ENCODE measurements at regions not wholly inside any gene's neighbourhood (a gene's known extent, or its start where the extent isn't known, plus 50 kb on each side); places are given as distances from the start of the nearest gene placed in this dataset.

DNA sequence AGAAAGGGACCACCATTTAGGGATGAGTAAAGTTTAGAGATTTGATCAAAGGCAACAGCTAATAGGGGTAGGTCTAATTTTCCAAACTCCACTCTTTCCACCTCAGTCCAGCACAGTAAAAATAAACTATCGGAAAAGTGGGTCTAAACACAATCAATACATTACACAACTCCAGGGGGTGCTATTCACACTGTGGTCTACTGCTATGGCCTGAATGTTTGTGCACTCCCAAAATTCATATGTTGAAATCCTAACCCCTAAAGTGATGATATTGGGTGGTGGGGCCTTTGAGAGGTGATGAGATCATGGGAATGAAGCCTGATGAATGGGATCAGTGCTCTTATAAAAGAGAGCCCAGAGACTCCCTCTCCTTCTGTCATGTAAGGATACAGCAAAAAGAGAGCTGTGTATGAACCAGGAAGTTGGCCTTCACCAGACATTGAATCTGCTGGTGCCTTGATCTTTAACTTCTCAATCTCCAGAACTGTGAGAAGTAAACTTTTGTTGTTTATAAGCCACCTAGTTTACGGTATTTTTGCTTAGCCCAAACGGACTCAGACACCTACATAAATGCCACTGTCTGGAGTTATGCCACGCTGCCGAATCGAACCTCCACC lies 193.9 kb downstream of the OMA1 start:
- TF ChIP-seq, protein P1, sequence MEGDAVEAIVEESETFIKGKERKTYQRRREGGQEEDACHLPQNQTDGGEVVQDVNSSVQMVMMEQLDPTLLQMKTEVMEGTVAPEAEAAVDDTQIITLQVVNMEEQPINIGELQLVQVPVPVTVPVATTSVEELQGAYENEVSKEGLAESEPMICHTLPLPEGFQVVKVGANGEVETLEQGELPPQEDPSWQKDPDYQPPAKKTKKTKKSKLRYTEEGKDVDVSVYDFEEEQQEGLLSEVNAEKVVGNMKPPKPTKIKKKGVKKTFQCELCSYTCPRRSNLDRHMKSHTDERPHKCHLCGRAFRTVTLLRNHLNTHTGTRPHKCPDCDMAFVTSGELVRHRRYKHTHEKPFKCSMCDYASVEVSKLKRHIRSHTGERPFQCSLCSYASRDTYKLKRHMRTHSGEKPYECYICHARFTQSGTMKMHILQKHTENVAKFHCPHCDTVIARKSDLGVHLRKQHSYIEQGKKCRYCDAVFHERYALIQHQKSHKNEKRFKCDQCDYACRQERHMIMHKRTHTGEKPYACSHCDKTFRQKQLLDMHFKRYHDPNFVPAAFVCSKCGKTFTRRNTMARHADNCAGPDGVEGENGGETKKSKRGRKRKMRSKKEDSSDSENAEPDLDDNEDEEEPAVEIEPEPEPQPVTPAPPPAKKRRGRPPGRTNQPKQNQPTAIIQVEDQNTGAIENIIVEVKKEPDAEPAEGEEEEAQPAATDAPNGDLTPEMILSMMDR (IDR thresholded peaks at IDR 0.05): no peak
- TF ChIP-seq POLR2AphosphoS5 (IDR thresholded peaks at IDR 0.05; ENCODE audit: insufficient read depth in 1 of 2, low read depth in 1 of 2) (no peak), POLR2A (IDR thresholded peaks at IDR 0.05) (no peak)
- no peaks in the 10 kb centered on the region for H3K4me1 ChIP-seq
- no peaks in the 10 kb centered on the region for H3K36me3 ChIP-seq
- no peaks in the 10 kb centered on the region for H3K27me3 ChIP-seq
- intact Hi-C loops (cut with DNase I): no loop called here
- DNase-seq (ENCODE audit: extremely low spot score in 2 of 2): no peak
- H3K9me3 ChIP-seq: no peaks in the 10 kb centered on the region
- H3K27ac ChIP-seq: no peak overlapping the region
- no peak overlapping the region for H3K4me3 ChIP-seq

DNA sequence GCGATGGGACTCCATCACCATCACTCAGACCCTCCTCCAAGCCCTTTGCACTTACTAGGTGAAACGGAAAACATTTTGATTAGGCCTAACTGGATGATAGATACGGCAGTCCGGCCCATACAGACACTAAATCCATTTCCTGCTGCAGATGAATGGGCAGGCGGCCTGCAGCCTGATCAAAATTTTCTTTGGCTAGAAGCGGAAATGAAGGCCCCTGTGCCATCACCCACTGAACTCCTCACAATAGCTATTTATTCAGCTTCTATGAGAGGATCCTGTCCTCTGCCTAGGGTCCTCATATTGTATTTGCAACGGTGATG lies 200.5 kb downstream of the OMA1 start:
- H3K27ac ChIP-seq: no peak overlapping the region
- TF ChIP-seq POLR2AphosphoS5 (IDR thresholded peaks at IDR 0.05; ENCODE audit: insufficient read depth in 1 of 2, low read depth in 1 of 2) (no peak), POLR2A (IDR thresholded peaks at IDR 0.05) (no peak)
- TF ChIP-seq, protein P1 (IDR thresholded peaks at IDR 0.05): no peak
- no peaks in the 10 kb centered on the region for H3K9me3 ChIP-seq
- no peaks in the 10 kb centered on the region for H3K27me3 ChIP-seq
- DNase-seq (ENCODE audit: extremely low spot score in 2 of 2): no peak
- H3K4me3 ChIP-seq: no peak overlapping the region
- H3K36me3 ChIP-seq: no peaks in the 10 kb centered on the region
- intact Hi-C loops (cut with DNase I): no loop called here
- no peaks in the 10 kb centered on the region for H3K4me1 ChIP-seq

DNA sequence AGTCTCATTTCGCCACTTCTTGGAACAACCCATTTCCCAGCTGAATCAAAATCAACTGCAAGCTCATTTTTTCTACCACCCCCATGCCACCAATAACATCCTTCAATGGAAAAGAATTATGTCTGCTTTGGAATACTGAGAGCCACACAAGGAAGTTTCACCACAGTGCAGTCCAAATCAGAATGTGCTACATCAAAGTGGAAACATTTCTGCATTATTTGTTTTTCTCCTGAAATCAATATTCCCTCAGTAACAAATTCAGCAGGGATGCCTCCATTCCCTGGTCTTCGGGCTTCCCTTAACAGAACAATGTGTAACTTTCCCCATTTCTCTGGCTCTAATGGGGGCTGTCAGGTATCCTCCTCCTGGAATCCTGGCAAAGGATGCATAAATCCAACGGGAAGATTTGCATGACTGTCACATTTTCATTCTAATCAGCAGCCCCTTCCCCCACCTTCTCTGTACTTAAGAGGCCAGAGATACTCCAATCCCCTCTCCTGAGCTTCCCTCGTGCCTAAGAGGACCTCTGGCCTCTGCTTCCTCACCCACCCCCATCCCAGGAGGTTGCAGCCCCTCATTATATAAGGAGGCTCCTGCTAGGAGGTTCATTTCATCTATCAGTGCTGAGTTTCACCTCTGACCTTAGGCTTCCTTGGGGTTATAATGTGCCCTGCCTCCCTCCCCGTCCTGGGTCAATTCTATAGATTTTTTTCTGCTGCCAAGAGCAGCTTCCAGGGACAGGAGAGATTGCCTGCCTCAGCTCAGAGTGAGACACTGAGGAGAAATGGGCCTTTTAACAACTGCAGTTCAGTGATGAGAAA lies 201.1 kb downstream of the OMA1 start:
- DNase-seq (ENCODE audit: extremely low spot score in 2 of 2): no peak
- no peaks in the 10 kb centered on the region for H3K36me3 ChIP-seq

DNA sequence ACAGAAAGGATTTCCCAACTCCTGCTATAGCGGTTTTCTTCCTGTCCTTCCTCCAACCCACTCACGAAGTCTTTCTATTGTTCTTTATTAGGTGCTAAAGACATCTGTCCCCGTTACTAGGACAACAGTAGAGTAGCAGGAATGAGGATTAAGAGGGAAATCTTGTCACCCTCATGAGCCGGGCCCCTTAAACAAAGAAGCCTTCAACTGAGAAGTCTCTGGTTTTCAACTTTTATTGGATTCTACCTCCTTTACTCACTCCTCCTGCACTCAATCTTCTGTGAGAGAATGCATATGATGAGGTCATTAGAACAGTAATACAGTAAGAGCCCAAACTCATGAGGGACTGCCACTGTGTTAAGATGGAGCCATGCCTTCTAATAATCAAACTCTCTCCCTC lies 206.3 kb downstream of the OMA1 start:
- H3K4me1 ChIP-seq: no peaks in the 10 kb centered on the region
- H3K4me3 ChIP-seq: no peak overlapping the region
- DNase-seq (ENCODE audit: extremely low spot score in 2 of 2): no peak
- TF ChIP-seq POLR2AphosphoS5 (IDR thresholded peaks at IDR 0.05; ENCODE audit: insufficient read depth in 1 of 2, low read depth in 1 of 2): no peak
- no peak for TF ChIP-seq POLR2A (IDR thresholded peaks at IDR 0.05)
- TF ChIP-seq, protein P1 (IDR thresholded peaks at IDR 0.05): no peak
- H3K9me3 ChIP-seq: no peaks in the 10 kb centered on the region
- H3K36me3 ChIP-seq: no peaks in the 10 kb centered on the region
- intact Hi-C loops (cut with DNase I): no loop called here
- no peaks in the 10 kb centered on the region for H3K27me3 ChIP-seq
- H3K27ac ChIP-seq: no peak overlapping the region

More for the DNA sequence above, 201.1 kb downstream of the OMA1 start:
- no peaks in the 10 kb centered on the region for H3K27me3 ChIP-seq
- intact Hi-C loops (cut with DNase I): no loop called here
- H3K27ac ChIP-seq: no peak overlapping the region
- TF ChIP-seq POLR2A (IDR thresholded peaks at IDR 0.05): no peak
- no peak for TF ChIP-seq POLR2AphosphoS5 (IDR thresholded peaks at IDR 0.05; ENCODE audit: insufficient read depth in 1 of 2, low read depth in 1 of 2)
- TF ChIP-seq, protein P1 (IDR thresholded peaks at IDR 0.05): no peak
- no peaks in the 10 kb centered on the region for H3K9me3 ChIP-seq
- no peak overlapping the region for H3K4me3 ChIP-seq
- H3K4me1 ChIP-seq: no peaks in the 10 kb centered on the region

DNA sequence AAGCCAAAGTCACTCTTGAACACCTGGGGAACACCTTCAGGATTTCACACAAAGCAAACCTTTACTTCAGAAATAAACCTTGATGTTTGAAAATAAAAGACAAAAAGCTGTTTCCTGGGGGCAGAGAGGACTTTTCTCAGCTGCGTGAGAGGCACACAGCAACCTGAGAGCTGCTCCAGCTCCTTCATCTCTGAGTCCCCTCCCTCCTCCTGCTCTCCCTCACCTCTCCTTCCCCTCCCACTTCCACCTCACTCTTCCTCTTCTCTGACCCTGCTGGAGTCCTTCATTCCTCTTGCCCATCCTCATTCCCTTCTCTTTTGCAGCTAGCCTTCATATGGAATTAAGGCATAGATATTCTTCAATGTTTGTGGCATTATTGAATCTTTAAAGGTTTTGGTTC lies 208.4 kb downstream of the OMA1 start:
- no peak for TF ChIP-seq POLR2A (IDR thresholded peaks at IDR 0.05)
- TF ChIP-seq POLR2AphosphoS5 (IDR thresholded peaks at IDR 0.05; ENCODE audit: insufficient read depth in 1 of 2, low read depth in 1 of 2): no peak
- TF ChIP-seq, protein P1 (IDR thresholded peaks at IDR 0.05): no peak
- Histone ChIP-seq H3K4me1 (no peaks in the 10 kb centered on the region), H3K27me3 (no peaks in the 10 kb centered on the region), H3K9me3 (no peaks in the 10 kb centered on the region), H3K36me3 (no peaks in the 10 kb centered on the region), H3K4me3 (no peak overlapping the region), H3K27ac (no peak overlapping the region)
- intact Hi-C loops (cut with DNase I): no loop called here
- DNase-seq (ENCODE audit: extremely low spot score in 2 of 2): no peak

All from vagina (tissue), 2 donors.